ENCODE measurements at regions not wholly inside any gene's neighbourhood (a gene's known extent, or its start where the extent isn't known, plus 50 kb on each side); places are given as distances from the start of the nearest gene placed in this dataset.

- no peak for DNase-seq (ENCODE audit: low read depth, low spot score)
- H3K9ac ChIP-seq (ENCODE audit: insufficient read length), result no peak overlapping the region
- peaks cover 9% of the 10 kb centered on the region; the same call in 1 of the 2 replicates for H3K9me3 ChIP-seq (ENCODE audit: low read depth, low read length)
- no peak overlapping the region for H3K27ac ChIP-seq
- no peak overlapping the region for H3K4me3 ChIP-seq
- TF ChIP-seq FOXP2 (optimal IDR thresholded peaks at IDR 0.05; ENCODE audit: control extremely low read depth, extremely low read length, insufficient read depth) (no peak), EZH2 (IDR thresholded peaks at IDR 0.05) (no peak), POLR2AphosphoS5 (IDR thresholded peaks at IDR 0.05; ENCODE audit: borderline replicate concordance, low read depth, low read length) (no peak)
- no peaks in the 10 kb centered on the region for H3K36me3 ChIP-seq (ENCODE audit: insufficient read depth, low read length)
Observed at GRCh38 chr14:65179918-65180724, 77.8 kb upstream of the MAX start.

GRCh38 chr14:65180725-65181025, 78.4 kb upstream of the MAX start:
- Histone ChIP-seq H3K4me3 (no peak overlapping the region), H3K9me3 (ENCODE audit: low read depth, low read length) (peaks cover 9% of the 10 kb centered on the region; the same call in 1 of the 2 replicates), H3K27ac (no peak overlapping the region), H3K9ac (ENCODE audit: insufficient read length) (no peak overlapping the region), H3K36me3 (ENCODE audit: insufficient read depth, low read length) (no peaks in the 10 kb centered on the region)
- no peak for DNase-seq (ENCODE audit: low read depth, low spot score)
- TF ChIP-seq FOXP2 (optimal IDR thresholded peaks at IDR 0.05; ENCODE audit: control extremely low read depth, extremely low read length, insufficient read depth) (no peak), POLR2AphosphoS5 (IDR thresholded peaks at IDR 0.05; ENCODE audit: borderline replicate concordance, low read depth, low read length) (no peak), EZH2 (IDR thresholded peaks at IDR 0.05) (no peak)

- Histone ChIP-seq H3K27ac (peak overlapping the region; percentile 29; the same call in 1 of the 2 replicates), H3K36me3 (ENCODE audit: insufficient read depth, low read length) (no peaks in the 10 kb centered on the region), H3K4me3 (peak overlapping the region; percentile 20; the same call in 1 of the 2 replicates), H3K9me3 (ENCODE audit: low read depth, low read length) (peaks cover 9% of the 10 kb centered on the region; the same call in 1 of the 2 replicates), H3K9ac (ENCODE audit: insufficient read length) (peak overlapping the region; percentile 1)
- no peak for TF ChIP-seq EZH2 (IDR thresholded peaks at IDR 0.05)
- no peak for TF ChIP-seq FOXP2 (optimal IDR thresholded peaks at IDR 0.05; ENCODE audit: control extremely low read depth, extremely low read length, insufficient read depth)
- TF ChIP-seq POLR2AphosphoS5 (IDR thresholded peaks at IDR 0.05; ENCODE audit: borderline replicate concordance, low read depth, low read length), result no peak
- no peak for DNase-seq (ENCODE audit: low read depth, low spot score)
Observed at GRCh38 chr14:65184032-65184764, 81.9 kb upstream of the MAX start.

GRCh38 chr14:65185829-65186228, 83.5 kb upstream of the MAX start:
- Histone ChIP-seq H3K27ac (no peak overlapping the region), H3K9me3 (ENCODE audit: low read depth, low read length) (peaks cover 9% of the 10 kb centered on the region; the same call in 1 of the 2 replicates), H3K9ac (ENCODE audit: insufficient read length) (no peak overlapping the region), H3K36me3 (ENCODE audit: insufficient read depth, low read length) (no peaks in the 10 kb centered on the region), H3K4me3 (no peak overlapping the region)
- TF ChIP-seq FOXP2 (optimal IDR thresholded peaks at IDR 0.05; ENCODE audit: control extremely low read depth, extremely low read length, insufficient read depth), result no peak
- no peak for TF ChIP-seq POLR2AphosphoS5 (IDR thresholded peaks at IDR 0.05; ENCODE audit: borderline replicate concordance, low read depth, low read length)
- no peak for TF ChIP-seq EZH2 (IDR thresholded peaks at IDR 0.05)
- DNase-seq (ENCODE audit: low read depth, low spot score), result no peak

- TF ChIP-seq EZH2 (IDR thresholded peaks at IDR 0.05), result no peak
- TF ChIP-seq POLR2AphosphoS5 (IDR thresholded peaks at IDR 0.05; ENCODE audit: borderline replicate concordance, low read depth, low read length), result no peak
- no peak for TF ChIP-seq FOXP2 (optimal IDR thresholded peaks at IDR 0.05; ENCODE audit: control extremely low read depth, extremely low read length, insufficient read depth)
- peaks cover 4% of the 10 kb centered on the region; the same call in 1 of the 2 replicates for H3K9me3 ChIP-seq (ENCODE audit: low read depth, low read length)
- no peak overlapping the region for H3K27ac ChIP-seq
- H3K4me3 ChIP-seq, result no peak overlapping the region
- H3K9ac ChIP-seq (ENCODE audit: insufficient read length), result no peak overlapping the region
- H3K36me3 ChIP-seq (ENCODE audit: insufficient read depth, low read length), result no peaks in the 10 kb centered on the region
- no peak for DNase-seq (ENCODE audit: low read depth, low spot score)
Observed at GRCh38 chr14:65186951-65187350, 84.6 kb upstream of the MAX start.

GRCh38 chr14:65187421-65188049, 85.2 kb upstream of the MAX start:
- Histone ChIP-seq H3K9ac (ENCODE audit: insufficient read length) (no peak overlapping the region), H3K27ac (no peak overlapping the region), H3K36me3 (ENCODE audit: insufficient read depth, low read length) (no peaks in the 10 kb centered on the region), H3K4me3 (no peak overlapping the region), H3K9me3 (ENCODE audit: low read depth, low read length) (no peaks in the 10 kb centered on the region)
- no peak for DNase-seq (ENCODE audit: low read depth, low spot score)
- no peak for TF ChIP-seq POLR2AphosphoS5 (IDR thresholded peaks at IDR 0.05; ENCODE audit: borderline replicate concordance, low read depth, low read length)
- TF ChIP-seq EZH2 (IDR thresholded peaks at IDR 0.05), result no peak
- no peak for TF ChIP-seq FOXP2 (optimal IDR thresholded peaks at IDR 0.05; ENCODE audit: control extremely low read depth, extremely low read length, insufficient read depth)

- no peak for DNase-seq (ENCODE audit: low read depth, low spot score)
- H3K4me3 ChIP-seq, result no peak overlapping the region
- no peak overlapping the region for H3K27ac ChIP-seq
- no peaks in the 10 kb centered on the region for H3K9me3 ChIP-seq (ENCODE audit: low read depth, low read length)
- no peaks in the 10 kb centered on the region for H3K36me3 ChIP-seq (ENCODE audit: insufficient read depth, low read length)
- no peak overlapping the region for H3K9ac ChIP-seq (ENCODE audit: insufficient read length)
- no peak for TF ChIP-seq FOXP2 (optimal IDR thresholded peaks at IDR 0.05; ENCODE audit: control extremely low read depth, extremely low read length, insufficient read depth)
- TF ChIP-seq POLR2AphosphoS5 (IDR thresholded peaks at IDR 0.05; ENCODE audit: borderline replicate concordance, low read depth, low read length), result no peak
- no peak for TF ChIP-seq EZH2 (IDR thresholded peaks at IDR 0.05)
Observed at GRCh38 chr14:65190312-65190711, 88.0 kb upstream of the MAX start.

GRCh38 chr14:65191716-65192115, 89.4 kb upstream of the MAX start:
- no peak overlapping the region for H3K9ac ChIP-seq (ENCODE audit: insufficient read length)
- H3K9me3 ChIP-seq (ENCODE audit: low read depth, low read length), result no peaks in the 10 kb centered on the region
- H3K4me3 ChIP-seq, result no peak overlapping the region
- H3K27ac ChIP-seq, result no peak overlapping the region
- no peak for DNase-seq (ENCODE audit: low read depth, low spot score)
- H3K36me3 ChIP-seq (ENCODE audit: insufficient read depth, low read length), result no peaks in the 10 kb centered on the region
- TF ChIP-seq EZH2 (IDR thresholded peaks at IDR 0.05) (no peak), POLR2AphosphoS5 (IDR thresholded peaks at IDR 0.05; ENCODE audit: borderline replicate concordance, low read depth, low read length) (no peak), FOXP2 (optimal IDR thresholded peaks at IDR 0.05; ENCODE audit: control extremely low read depth, extremely low read length, insufficient read depth) (no peak)
